Fibroblast of gingiva (primary cell): ENCODE measurements at regions not wholly inside any gene's neighbourhood (a gene's known extent, or its start where the extent isn't known, plus 50 kb on each side); places are given as distances from the start of the nearest gene placed in this dataset.
A peak's percentile ranks its signal among the peaks of the same experiment; 100 is the strongest.

Experiments used
- DNase-seq: peaks from one replicate; pipeline ENCODE4 v3.0.0-alpha.2; 2011; ENCODE audit warnings: low read depth

DNA sequence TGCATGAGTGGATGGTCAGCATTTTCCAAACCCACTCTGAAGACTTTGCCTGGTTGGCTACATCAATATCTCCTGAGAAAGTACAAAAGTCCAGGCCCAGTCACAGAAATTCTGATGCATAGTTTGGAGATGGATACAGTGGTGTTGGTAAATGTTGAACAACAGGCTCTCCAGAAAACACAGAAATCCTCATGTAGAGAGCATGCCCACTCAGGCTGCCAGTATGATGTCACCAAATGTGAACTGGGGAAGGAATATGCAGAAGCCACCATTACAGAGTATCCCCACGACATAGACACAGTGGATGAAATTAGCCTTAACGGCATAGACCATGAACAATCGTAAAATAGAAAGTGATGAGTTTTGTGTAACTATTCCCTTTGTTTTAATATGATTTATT lies 97.1 kb upstream of the NXT1 start:
- DNase-seq, result no peak

DNA sequence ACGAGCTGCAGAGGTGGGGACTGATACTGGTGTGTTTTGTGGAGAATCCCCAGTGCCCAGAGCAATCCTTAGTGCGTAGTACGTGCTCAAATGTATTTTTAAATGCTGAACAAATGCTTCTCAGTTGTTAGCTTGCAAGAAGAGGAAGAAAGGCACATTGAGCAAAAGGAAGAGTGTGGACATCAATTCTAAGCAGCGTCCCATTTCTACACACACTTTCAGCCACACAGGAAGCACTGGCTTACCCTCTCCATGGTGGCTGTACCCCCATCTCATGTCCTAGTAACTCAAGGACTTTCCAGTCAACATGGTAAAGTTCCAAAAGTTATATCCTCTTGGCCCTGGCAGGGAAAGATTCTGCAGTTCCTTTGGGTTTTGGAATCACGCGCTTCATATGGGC lies 98.8 kb upstream of the NXT1 start:
- DNase-seq, result no peak

- DNase-seq, result no peak
Measured at GRCh38 chr20:23249541-23249940, 101.0 kb upstream of the NXT1 start.

GRCh38 chr20:23248461-23248882 lies 102.1 kb upstream of the NXT1 start:
- DNase-seq, result no peak

DNA sequence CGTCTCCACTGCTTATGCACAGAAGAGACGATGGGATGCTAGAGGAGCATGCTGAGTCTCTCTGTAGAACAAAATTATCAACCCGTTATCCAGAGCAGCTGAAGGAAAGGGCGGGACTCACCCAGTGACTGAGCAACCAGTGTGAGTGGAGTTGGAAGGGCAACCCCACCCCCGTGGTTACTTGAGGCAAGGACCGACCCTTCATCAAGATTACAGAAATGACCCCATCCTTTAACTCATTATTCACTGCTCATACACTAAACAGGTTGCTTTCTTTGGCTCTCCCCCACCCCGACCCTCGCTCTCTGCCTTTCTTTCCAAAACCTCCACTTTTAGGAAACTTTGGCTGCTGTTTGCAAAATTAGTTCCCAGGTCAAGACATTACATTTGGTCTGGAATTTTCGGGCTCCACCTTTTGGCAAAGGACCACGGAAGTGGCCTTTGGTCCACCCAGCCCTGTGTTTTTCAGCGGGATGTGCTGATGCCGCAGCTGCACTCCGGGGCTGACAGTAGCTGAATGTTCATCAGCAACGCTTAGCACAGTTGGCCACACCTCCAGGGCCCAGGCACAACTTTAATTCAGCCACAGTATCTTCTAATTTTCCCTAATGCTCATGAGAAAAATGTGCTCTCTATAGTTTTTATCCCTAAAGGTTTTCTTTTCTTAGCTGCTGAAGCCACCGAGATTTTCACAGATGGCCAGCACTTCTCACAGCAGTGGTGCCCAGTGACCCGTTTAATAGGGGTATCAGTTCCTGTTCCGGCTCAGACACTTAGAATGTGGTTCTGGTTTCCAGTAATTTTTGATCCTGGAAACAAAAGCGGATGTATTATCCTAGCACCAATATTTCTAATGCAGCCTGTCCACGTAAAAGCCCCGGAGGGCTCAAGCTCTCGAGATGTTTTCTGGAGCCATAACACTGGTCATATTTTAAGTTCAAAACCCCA lies 103.6 kb upstream of the NXT1 start:
- DNase-seq, result no peak

- DNase-seq, result peak; percentile 32
Measured at GRCh38 chr20:23245553-23246181, 104.9 kb upstream of the NXT1 start.

GRCh38 chr20:23244916-23245552 lies 105.6 kb upstream of the NXT1 start:
- no peak for DNase-seq

DNA sequence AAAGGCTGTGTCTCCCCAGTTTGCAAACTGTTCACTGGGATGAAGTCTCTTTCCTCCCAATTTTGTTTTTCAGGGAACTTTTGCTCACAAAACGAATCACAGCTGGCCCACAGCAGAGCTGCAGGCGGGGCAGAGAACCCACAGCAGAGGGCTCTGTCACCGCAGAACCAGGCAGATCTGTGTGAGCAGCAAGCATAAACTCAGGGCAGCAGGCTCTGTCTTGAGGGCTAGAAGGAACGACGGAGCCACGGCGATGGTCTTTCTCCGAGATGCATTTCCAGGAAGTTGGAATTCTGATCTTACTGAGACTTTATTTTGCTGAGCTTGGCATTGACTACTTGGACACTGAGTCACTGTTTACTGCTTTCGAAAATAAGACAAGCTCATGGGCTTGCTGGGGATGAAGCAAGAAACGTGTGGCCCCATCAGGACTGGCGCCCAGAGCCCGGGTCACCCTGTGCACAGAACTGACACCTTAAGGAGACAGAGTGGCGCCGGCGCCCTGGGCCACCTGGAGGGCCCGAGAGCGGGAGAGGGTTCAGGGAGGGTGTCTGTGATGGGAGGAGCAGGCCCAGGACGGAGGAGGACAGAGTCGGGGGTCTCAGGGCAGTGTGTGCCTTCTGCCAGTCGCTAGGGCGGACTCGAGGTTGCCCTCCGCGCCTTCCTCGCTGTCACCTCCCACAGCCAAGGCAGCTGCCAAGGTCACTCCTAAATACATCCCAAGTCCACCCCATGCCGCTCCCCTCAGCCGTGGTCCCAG lies 106.3 kb upstream of the NXT1 start:
- DNase-seq, result peak; percentile 47

DNA sequence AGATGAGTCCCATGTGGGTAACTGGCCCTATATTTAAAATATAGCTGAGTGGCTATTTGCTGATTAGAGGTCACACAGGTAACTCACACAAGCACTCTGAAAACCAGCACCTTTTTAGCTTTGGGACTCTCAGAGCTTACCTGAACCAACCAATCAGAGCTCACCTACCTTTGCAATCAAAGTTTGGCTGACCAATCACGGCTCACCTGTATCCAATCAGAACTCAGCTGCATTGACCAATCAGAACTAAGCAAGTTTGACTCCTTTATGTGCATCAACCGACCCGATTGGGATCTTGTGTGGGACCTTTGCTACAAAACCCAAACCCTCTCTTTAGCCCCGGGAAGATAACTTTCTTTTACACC lies 106.8 kb upstream of the NXT1 start:
- DNase-seq, result peak; percentile 20

DNA sequence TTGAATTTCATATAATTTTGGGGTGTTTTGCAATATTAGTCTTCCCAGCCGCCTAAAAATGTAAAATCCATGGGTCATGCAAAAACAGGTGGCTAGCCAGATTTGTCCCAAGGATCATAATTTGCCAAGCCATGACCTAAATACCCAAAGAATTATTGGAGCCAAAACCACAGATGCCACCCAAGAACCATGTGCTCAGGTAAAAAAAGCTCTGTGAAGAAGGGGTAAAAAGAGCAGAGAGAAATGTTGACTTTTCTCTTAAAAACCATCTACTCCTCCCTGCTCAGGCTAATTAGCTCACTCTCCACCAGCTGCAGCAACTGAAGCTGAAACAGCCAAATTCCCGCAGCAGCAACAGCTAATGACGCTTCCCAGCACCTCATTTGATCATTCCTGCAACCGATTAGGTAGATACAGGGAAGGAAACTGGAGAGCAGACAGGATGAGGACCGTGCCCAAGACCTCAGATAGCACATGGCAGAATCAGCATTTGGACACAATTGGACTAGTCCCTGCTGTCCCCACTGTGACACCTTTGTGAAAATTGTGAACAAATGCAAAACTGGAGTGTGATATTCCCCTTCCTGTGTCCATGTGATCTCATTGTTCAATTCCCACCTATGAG lies 107.9 kb upstream of the NXT1 start:
- no peak for DNase-seq

DNA sequence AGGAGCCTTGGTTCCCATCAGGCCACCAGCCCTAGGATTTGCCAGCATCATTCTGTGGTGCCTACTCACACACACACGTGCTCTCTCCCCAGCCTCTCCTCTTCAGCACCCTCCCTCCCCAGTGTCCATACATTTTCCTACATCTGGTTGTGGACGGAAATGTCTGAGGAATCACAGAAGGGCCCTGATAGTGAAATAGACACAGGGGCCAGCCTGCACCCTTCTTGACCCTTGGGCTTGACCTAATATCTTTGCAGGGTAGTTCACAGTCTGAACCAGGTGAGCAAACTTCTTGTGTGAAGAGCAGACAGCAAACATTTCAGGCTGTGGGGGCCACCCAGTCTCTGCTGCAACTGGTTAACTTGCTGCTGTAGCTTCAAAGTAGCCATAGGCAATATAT lies 108.5 kb upstream of the NXT1 start:
- no peak for DNase-seq

DNA sequence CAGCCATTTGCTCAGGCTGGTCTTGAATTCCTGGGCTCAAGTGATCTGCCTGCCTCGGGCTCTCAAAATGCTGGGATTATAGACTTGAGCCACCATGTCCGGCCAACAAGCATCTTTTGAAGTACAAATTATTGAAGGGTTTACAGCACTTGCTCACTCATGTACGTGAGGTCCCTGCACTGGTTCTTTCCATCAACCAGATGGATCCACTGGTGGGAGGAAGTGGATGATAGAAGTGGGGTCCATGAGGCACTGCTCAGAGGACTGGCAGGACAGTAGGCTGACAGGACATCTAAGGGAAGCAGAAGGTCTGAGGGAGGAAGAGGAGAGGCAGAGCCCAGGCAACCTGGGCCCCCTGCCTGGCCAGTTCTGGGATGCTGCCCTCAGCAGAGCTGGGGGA lies 109.2 kb upstream of the NXT1 start:
- DNase-seq, result no peak

- DNase-seq, result no peak
Measured at GRCh38 chr20:23240519-23240918, 110.1 kb upstream of the NXT1 start.

DNA sequence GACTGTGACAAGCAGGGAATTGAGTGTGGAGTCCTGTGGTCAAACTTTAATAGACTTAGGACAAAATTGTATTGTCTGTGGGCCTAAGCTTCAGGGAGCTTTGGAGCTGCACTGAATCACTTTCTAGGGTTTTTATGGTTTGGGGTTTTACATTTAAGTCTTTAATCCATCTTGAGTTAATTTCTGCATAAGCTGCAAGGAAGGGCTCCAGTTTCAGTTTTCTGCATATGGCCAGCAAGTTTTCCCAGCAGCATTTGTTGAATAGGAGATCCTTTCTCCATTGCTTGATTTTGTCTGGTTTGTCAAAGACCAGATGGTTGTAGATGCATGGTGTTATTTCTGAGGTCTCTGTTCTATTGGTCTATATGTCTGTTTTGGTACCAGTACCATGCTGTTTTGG lies 113.4 kb upstream of the NXT1 start:
- no peak for DNase-seq

- DNase-seq, result peak; percentile 65
Measured at GRCh38 chr20:23235173-23236027, 115.2 kb upstream of the NXT1 start.

DNA sequence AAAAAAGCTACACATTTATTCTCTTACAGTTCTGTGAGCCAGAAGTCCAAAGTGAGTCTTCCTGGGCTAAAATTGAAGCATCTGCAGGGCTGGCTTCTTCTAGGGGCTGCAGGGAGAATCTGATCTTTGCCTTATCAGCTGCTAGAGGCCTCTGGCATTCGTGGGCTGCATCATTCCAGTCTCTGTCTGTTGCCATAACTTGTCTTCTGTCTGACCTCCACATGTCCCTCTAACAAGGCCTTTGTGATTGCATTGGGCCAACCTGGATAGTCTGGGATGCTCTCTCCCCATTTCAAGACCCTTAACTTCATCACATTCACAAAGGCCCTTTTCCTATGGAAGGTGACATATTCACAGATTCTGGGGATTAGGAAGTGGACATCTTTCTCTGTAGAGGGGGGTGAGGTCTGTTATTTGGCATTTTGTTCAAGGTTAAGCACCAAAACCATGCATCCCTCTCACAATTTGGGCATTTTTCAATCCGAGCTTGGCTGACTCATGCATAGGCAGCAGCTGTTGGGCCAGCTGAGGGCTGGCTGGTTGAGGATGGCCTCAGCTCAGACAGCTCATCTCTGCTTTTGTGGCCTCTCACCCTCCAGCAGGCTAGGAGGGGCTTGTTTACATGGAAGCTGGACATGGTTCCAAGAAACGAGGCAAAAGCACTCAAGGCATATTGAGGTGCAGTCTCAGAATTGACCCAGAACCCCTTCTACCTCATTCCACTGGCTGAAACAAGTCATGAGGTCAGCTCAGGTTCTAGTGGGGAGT lies 116.1 kb upstream of the NXT1 start:
- DNase-seq, result peak; percentile 50

DNA sequence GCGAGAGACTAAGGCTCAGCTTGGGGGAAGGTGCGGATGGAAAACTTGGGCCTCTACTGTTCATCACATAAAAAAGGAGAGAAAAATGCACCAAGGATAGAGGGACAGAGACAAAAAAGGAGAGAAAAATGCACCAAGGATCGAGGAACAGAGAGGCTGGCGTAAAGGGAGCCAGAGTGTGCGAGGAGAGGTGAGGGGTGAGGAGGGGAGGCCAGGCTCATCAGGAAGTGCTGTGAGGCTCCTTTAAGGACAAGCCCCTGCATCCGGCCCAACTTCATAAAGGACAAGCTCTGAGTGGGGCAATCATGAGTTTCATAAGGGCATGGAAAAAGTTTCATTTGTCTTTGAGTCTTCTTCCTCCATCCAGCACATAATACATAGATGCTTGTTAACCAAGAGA lies 117.2 kb upstream of the NXT1 start:
- no peak for DNase-seq

- no peak for DNase-seq
Measured at GRCh38 chr20:23232679-23233308, 117.8 kb upstream of the NXT1 start.

- no peak for DNase-seq
Measured at GRCh38 chr20:23232219-23232581, 118.4 kb upstream of the NXT1 start.
